HG02884 (cell line): ENCODE measurements at regions not wholly inside any gene's neighbourhood (a gene's known extent, or its start where the extent isn't known, plus 50 kb on each side); places are given as distances from the start of the nearest gene placed in this dataset.

Experiments used
- ATAC-seq: cut with Tn5 transposase; IDR thresholded peaks from one replicate; pipeline ENCODE4 v1.9.1; 2021; ENCODE audit warnings: mild to moderate bottlenecking, moderate library complexity; ENCODE audit not compliant: unreplicated experiment

DNA sequence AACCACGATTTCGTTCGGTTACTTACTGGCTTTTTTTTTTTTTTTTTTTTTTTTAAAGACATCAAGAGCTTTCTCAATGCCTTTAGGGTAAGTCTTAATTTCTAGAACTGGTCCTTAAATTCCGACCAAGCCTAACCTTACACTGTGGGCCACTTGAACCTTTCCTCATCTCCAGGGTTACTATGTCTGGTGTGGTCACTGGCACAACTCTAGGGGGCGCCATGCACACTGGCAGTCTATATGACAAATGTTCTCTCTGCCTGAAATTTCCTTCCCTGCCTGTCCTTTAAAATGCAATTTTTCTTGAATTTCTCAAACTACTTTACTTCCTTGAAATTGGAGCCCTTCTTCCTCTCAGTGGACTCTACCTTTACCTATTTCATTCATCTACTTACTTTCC, 227.4 kb downstream of the KLF5 start:
- ATAC-seq = no peak

DNA sequence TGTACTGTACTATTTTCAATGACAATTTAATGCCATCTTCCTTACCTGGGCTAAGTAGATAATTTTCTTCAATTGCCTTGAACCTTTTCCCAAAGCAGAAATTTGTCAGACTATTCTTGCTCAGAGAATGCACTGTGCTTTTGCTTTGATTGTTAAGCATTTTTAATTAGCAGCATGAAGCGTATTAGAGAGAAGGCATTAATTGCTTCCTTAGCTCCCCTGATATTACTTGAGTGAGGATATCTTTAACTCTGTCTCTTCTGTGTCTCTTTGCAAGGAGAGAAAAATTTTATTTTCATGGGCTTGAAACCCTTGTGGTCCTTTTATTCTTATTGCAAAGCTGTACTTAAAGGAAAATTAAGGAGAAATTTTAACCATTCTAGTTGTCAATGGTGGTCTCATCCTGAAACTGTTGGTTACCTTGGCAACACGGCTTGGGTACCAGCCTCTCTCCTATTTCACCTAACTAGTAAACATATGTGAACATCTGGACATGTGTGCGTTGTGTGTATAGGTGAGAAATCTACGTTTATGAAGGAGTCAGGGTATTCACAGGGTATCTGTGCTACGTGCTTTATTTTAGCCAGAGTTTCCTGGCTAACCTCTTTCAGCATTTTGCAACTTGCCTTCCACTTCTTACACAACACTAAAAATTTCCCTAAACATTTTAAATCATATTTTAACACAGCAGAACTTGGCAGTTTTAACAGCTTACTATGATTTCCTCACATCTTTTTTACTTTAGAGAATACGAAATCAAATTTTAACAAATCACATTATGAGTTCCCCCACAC, 225.5 kb downstream of the KLF5 start:
- ATAC-seq = no peak

DNA sequence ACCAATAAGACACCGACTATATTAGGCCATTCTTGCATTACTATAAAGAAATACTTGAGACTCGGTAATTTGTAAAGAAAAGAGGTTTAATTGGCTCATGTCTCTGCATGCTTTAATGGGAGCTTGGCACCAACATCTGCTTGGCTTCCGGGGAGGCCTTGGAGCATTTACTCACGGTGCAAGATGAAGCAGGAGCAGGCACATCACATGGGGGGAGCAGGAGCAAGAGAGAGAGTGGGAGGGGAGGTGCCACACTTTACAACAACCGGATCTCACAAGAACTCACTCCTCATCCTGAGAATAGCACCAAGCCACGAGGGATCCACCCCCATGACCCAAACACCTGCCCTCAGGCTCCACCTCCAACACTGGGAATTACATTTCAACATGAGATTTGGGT, 224.8 kb downstream of the KLF5 start:
- ATAC-seq = no peak

DNA sequence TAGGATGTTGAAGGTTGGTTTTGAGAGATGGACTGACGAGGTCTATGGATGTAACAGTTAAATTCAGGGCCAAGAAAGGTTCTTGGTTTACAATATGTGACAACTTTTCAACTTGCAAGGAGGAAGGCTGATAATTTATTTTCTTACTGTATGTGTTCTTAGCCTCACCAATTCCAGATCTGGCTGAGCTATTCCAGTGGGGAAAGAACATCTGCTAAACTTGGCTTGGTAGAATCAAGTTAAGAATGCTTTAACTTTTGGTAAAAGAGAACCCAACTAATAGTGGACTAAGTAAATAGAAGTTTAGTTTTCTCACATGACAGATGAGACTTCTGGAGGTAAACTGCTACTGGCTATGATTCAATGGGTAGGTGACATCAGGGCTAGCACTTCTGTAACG, 222.9 kb downstream of the KLF5 start:
- no peak for ATAC-seq

DNA sequence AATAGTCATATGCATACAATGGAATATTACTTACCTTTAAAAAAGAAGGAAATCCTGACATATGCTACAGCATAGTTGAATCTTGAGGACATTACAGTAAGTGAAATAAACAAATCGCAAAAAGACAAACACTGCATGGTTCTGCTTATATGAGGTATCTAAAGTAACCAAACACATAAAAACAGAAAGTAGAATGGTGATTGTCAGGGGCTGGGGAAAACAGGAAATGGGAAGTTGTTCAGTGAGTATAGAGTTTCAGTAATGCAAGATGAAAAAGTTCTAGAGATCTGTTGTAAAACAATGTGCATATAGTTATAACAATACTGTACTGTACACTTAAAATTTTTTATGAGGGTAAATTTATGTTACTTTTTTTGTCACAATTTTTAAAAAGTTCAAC, 219.4 kb downstream of the KLF5 start:
- no peak for ATAC-seq

DNA sequence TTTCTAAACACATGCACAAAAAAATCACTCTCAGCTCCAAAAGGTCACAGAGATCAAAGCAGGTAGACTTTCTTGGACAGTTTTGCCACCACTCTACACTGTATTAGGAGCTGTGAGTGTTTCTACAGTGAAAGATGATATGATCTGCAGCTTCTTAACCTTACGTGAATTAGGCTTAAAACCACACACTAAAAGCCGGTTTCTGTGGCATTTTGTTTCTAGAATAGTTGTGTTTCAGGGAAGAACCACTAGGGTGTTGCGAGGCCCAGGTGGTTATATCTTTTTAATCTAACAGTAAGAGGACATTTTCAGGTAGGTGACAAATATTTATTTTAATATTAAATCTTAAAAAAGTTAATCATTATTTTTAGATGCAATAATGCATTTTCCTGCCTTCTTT, 216.4 kb downstream of the KLF5 start:
- no peak for ATAC-seq

DNA sequence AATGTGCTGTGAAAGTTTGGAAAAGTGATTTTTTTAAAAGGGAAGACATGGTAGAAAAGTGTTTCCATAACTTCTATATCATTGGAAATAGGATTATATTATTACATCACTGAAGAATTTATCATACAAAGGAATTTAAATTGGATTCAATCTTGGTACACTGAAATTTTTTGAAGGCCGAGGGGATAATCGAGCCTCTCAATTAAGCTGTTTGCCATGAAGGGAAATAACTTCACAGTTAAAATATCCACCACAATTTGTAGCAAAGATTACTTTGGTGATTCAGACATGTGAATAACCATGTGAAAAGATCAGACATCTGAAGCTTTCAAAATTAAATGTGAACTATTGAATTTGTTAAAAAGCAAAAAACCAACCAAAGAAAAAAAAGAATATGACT, 215.3 kb downstream of the KLF5 start:
- ATAC-seq = no peak

DNA sequence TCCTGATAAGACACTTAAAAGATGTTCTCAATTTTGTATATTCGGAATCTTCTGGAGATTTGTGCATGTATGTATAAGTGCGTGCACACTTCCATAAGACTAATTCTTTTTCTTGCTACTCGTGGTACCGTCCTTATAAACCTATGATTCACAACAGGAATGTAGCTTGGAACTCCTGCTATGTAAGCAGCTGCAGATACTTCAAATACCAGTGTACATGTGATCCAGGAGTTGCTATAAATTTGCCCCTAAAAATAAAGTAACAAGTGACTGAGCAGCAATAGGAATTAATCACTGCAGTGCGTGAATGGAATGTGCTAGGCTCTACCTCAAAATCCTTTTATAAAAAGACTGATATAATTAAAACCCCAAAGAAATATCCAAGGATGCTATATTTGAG, 214.9 kb downstream of the KLF5 start:
- no peak for ATAC-seq

DNA sequence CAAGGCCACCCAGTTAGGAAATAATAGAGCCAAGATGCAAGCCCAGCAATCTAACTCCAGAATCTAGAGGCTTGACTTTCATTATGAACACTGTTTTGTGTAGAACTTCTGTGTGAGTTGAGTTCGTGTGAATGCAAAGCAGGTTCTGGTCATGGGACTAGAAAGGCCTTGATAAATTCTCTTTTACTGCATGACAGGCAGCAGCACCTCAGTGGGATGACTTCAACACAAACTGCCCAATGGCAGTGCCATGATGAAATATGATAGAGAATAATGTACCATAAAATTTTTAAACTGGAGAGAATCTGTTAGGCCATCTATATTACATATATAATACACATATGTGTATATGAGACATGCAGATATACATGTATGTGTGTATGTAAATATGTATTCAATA, 214.5 kb downstream of the KLF5 start:
- no peak for ATAC-seq

DNA sequence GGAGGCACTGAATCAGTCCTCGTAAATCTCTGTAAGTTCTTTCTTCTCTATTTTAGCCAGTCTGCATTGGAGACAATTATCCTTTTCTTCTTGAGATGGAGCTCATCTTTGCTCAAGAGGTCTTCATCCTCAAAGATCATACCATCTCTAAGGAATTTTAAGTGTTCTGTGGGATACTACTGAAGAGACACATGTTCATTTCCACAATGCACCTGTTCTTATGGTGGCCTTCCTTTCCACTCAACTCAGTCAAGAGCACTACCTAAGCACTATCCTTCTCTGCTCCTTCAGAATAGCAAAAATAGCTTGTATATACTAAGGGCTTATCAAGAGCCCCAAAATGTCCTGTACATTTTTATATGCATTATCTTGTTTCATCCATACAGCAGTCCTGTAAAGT, 214.0 kb downstream of the KLF5 start:
- ATAC-seq = no peak

DNA sequence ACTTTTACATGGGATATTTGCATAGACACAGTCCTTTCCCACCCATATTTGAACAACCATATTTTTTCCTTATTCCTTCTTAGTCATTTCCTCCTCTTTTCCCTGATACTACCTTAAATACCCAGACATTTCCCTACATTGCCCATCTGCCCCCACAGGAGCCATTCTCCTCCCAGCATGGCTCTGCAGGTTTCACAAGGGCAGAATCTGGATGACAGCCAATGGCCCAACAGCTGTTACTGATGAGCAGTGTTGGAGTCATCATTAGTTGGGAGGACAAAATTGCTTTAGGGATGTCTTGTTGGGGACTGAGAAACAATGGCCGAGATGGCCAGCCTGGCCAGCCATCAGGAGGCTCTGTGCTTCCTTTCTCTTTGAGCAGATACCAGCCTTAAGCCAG, 209.5 kb downstream of the KLF5 start:
- no peak for ATAC-seq

DNA sequence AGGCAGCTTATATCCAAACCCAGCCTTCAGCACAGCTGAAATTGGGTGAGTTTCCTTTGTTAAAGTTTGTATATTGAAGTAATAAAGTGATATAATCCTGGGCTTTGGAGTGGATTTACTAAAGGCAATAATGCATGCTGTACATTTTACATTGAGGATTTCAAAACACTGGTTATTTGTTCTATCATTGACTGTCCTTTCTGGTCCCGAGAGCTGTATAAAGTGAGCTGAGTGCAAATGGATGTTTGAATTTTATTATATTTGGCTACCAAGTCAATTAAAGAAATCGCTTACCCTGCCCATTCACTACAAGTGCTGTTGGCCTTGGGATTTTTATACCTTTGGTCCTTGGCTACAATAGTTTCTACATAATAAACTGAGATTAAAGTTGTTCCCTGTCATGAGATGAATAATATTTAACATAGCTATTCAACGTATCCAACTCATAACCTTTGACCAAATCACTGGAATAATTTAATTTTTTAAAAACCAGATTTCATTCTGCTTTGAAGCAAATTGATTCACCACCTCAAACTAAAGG, 207.9 kb downstream of the KLF5 start:
- no peak for ATAC-seq

DNA sequence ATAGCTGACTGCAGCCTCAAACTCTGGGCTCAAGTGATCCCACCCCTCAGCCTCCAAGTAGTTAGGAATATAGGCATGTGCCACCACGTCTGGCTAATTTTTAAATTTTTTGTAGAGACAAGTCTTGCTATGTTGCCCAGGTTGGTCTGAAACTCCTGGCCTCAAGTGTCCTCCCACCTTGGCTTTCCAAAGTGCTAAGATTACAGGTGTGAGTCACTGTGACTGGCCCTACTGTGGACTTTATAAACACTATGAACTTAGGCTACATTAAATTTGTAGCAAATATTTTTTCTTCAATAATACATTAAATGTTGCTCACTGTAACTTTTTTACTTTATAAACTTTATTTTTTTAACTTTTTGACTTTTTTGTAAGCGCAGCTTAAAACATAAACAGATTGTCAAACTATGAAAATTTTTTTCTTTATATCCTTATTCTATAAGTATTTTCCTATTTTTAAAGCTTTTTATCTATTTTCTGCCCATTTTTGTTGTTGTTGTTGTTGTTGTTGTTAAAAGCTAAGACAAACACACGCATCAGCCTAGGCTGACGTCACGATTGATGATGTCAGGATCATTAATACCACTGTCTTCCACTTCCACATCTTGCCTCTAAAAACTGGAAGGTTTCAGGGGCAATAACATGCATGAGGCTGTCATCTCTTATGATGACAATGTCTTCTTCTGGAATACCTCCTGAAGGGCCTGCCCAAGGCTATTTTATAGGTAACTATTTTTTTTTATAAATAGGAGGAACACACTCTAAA, 204.2 kb downstream of the KLF5 start:
- ATAC-seq = no peak

DNA sequence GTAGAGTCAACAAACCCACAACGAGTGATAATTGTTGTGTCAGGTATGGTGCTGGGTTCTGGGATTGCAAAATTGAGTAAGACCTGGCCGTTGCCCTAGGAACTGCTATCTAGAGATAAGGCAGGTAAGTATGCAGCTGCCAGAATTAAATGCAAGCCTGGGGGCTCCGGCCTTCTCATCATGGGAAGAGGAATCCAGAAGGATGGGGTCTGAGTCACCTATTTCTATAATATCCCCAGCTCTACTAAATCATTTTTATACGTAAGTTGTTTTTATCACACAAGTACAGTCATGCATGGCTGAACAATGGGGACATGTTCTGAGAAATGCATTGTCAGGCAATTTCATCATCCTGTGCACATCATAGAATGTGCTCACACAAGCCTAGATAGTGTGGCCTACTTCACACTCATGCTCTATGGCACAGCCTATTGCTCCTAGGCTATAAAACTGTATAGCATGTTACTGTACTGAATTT, 203.0 kb downstream of the KLF5 start:
- no peak for ATAC-seq

DNA sequence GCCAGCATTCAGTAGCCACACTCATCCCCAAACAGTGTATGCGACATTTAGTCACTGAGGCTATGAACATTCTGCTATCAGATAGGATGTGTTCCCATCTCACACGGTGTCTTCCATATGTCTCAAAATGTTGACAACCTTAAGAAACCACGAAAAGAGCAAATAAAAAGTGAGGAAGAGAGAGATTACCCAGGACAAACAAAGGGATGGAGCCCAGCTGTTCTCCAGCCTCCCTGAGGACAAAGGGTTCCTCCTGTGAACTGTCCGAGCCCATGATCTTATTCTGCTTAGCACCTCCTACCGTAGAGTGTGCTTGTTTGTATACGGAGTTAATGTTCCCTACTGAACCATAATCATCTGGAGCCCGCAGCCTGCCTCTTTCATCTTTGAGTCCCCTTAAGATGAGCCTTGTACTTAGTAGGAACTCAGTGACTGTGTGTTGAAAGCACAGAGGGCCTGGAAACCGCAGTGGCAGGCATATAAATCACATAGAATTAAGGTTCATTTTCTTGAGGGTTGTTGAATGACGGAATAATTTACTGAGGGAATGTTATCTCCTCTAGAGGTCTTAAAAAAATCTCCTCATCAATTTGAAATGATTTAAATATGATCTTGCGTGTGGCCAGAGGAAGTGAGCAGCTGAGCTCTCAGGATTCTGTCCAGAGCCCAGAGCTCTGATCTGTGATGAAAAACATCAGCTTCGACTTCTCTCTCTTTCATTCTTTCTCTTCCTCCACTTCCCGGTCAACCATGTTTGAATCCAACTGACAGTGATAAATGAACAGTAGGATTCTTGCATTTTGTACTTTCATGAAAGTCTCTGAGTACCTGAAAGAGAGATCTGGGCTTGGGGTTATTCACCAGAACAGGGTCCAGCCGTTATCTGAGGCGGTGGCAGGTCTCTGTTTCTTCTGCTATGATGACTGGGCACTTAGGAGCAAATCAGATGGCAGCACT, 200.5 kb downstream of the KLF5 start:
- ATAC-seq = no peak

DNA sequence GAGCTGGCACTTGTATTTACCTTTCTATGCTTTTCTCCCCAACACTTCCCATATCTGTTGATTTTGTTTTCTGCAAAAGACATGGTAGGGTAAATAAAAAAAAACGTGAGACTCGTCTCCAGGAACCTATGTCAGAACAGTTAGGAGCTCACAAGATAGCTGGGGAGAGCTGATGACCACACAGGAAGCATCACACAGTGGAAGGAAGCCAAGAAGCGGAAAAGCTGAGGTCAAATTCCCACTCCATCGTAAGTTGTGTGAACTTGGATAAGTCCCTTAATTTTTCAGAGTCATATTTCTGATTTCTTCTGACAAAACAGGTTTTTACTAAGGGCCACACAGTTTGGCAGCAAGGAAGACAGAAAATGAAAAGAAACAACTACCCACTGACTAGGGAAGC, 199.6 kb downstream of the KLF5 start:
- no peak for ATAC-seq

DNA sequence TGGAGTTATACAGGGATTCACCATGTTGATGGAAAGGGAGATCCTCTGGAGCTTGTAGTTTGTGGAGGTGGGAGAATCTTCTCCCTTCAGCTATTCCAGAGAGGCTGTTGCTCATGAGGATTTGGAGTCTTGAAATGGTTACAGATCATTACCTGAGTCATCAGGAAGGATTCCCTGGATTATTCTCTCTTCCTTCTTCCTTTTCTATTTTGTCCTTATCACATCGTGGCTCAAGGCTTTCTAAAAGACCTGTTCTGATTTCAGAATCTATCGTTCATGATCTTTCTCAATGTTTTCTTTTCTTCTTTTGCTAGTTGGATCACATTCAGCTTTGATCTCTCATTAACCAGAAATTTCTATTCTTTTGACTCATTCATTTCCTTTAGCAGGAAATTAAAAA, 196.0 kb downstream of the KLF5 start:
- ATAC-seq = no peak

DNA sequence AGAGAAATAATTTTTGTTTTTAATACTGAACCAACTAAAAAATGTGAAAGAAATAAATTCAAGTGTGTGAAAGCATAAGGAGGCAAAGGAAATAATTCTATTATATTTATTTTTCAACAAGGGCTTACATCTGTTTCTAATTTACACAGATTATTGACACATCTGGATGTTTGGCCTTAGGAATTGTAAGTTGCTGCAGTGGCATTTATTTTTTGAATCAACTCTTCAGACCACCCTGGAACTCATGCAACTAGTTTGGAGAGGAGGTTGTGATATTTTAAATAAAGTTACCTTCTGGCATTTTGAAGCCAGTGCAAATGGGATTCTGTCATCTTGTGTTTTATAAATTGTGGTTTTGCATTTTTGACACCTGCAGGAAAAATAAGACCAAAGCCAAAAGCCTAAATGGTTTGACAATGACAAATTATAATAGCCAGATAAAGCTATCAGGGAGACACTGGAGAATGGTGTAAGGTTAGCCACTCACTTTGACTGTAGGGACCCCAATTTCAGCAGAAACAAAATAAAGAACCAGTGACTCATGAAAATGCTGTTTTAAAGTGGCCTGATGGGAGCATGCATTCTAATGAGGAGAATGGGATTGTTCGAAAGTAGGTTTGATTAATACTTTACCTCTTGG, 192.9 kb downstream of the KLF5 start:
- ATAC-seq = no peak

DNA sequence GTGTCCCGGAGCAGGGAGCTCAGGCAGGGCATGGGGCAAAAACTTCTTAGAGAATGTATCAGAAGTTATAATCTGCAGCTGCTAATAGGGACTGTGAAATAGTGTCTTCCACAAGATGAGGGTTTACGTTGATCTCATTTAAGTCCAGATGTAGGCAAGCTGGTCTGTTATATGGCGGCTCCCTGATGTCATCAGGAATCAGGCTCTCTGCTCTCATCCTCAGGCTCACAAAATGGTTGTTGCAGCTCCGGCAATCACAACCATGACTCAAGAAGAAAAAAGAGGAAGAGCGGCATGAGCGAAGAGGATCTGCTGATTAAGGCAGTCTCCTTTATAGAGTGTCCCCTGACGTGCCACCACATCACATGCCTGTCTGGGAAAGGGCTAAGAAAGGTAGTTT, 191.3 kb downstream of the KLF5 start:
- ATAC-seq = no peak
